ENCODE measurements at regions not wholly inside any gene's neighbourhood (a gene's known extent, or its start where the extent isn't known, plus 50 kb on each side); places are given as distances from the start of the nearest gene placed in this dataset.

DNA sequence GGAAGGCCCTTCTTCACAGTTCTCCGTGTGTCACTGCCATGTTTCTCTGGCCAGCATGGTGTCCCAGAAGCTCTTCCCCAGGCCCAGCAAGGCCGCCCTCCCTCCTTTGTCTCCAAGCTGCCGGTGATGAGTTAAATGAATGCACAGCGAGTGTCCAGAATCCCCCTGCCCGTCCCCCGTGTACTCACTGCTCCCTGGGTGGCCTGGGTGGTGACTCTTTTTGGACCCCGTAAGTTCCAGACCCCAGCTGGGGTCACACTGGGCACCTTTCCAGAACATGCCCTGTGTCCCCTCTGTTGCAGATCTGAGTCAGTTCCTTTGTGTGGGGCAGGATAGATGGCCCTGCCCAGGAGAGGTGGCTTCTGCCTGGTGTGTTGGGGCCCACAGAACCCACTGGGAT, 95.0 kb downstream of the MRPL36 start:
- no peak overlapping the region for H3K27ac ChIP-seq
- no peak for TF ChIP-seq ZFX (IDR thresholded peaks at IDR 0.05)
- TF ChIP-seq, protein P1, sequence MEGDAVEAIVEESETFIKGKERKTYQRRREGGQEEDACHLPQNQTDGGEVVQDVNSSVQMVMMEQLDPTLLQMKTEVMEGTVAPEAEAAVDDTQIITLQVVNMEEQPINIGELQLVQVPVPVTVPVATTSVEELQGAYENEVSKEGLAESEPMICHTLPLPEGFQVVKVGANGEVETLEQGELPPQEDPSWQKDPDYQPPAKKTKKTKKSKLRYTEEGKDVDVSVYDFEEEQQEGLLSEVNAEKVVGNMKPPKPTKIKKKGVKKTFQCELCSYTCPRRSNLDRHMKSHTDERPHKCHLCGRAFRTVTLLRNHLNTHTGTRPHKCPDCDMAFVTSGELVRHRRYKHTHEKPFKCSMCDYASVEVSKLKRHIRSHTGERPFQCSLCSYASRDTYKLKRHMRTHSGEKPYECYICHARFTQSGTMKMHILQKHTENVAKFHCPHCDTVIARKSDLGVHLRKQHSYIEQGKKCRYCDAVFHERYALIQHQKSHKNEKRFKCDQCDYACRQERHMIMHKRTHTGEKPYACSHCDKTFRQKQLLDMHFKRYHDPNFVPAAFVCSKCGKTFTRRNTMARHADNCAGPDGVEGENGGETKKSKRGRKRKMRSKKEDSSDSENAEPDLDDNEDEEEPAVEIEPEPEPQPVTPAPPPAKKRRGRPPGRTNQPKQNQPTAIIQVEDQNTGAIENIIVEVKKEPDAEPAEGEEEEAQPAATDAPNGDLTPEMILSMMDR (conservative IDR thresholded peaks at IDR 0.05): no peak

DNA sequence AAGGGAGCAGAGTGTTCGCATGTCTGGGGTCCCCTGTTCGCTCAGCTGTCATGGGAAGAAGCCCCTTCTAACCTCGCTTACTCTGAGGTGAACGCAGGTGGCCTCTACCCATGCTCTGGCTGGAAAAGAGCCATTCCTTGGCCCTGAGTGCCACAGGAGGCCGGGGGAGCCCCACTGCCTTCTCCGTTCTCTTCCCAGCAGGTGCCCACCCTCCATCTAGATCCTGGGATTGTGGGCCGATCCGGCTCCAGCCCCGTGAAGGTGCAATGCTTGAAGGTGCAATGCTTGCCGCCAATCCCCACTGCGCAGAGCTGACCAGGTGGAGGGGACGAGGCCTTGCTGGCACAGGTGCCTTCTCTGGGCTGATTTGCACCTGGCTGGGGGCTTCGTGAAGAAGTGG, 95.4 kb downstream of the MRPL36 start:
- TF ChIP-seq, protein P1 (conservative IDR thresholded peaks at IDR 0.05): no peak
- TF ChIP-seq ZFX (IDR thresholded peaks at IDR 0.05): no peak
- H3K27ac ChIP-seq: no peak overlapping the region

DNA sequence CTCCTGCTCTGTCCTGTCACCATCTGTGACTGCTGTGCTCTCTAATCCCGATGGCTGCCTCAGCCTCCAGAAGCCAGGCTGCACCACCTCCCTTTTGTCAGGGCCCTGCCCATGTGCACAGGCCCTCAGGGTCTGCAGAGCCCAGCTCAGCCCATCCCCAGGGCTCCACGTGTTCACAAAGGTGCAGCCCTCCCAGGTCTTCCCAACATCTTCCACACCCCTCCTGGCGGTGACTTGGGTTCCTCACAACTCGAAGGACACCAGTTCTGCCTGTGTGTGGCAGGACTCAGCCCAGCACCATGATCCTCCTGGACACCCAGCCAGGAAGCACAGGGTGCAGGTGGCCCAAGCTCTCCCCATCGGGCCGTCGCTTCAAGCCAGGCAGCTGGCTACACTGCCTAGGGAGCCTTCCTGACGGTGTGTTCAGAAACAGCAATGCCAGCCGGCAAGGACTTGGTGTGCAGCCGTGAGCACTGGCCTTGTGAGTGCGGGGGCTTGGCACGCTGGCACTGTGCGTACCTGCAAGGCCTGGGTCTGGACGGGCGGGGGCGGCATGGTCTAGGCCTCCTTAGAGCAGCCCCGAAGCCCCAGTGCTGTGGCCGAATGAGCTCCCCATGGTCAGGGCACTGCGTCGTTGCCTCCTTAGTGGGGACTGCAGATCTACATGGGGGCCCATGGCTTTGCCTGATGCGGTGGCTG, 96.1 kb downstream of the MRPL36 start:
- no peak for TF ChIP-seq ZFX (IDR thresholded peaks at IDR 0.05)
- TF ChIP-seq, protein P1 (conservative IDR thresholded peaks at IDR 0.05): no peak
- no peak overlapping the region for H3K27ac ChIP-seq

DNA sequence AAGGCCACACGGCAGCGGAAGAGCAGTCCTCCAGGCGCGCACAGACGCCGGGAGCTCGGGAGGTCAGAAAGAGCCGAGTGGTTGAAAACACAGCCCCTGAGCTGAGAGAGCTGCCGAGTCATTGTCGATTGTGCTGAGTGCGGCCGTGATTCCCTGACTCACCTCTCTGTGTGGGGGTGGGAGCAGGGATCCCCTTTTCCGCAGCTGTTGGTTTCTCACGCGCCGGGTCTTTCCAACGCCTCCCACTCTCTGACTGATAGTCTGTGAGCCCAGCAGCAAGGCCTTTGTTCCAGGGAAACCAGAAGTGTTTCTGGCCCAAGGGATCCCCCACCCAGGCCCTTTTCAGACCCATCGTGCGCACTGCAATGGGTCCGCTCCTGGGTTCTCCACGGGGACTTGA, 97.3 kb downstream of the MRPL36 start:
- TF ChIP-seq, protein P1 (conservative IDR thresholded peaks at IDR 0.05): no peak
- no peak for TF ChIP-seq ZFX (IDR thresholded peaks at IDR 0.05)
- H3K27ac ChIP-seq: no peak overlapping the region

DNA sequence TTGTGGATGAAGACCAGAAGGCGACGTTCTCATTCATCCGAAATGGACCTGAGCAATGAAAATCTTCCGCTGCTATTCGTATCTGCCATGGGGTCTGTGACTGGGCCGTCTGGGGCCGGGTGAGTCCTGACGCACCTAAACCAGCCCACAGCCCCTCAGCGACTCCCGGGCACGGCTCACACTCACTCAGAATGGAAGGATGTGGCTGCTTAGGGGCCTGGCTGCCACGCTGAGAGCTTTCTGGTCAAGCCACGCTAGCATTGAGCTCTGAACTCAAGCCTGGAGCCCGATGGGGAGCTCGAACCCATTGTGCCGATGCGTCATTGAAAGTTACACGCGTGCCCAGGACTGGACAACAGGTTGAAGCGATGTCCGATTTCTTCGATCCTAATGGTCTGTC, 97.8 kb downstream of the MRPL36 start:
- no peak overlapping the region for H3K27ac ChIP-seq
- TF ChIP-seq ZFX (IDR thresholded peaks at IDR 0.05): no peak
- TF ChIP-seq, protein P1 (conservative IDR thresholded peaks at IDR 0.05): no peak

DNA sequence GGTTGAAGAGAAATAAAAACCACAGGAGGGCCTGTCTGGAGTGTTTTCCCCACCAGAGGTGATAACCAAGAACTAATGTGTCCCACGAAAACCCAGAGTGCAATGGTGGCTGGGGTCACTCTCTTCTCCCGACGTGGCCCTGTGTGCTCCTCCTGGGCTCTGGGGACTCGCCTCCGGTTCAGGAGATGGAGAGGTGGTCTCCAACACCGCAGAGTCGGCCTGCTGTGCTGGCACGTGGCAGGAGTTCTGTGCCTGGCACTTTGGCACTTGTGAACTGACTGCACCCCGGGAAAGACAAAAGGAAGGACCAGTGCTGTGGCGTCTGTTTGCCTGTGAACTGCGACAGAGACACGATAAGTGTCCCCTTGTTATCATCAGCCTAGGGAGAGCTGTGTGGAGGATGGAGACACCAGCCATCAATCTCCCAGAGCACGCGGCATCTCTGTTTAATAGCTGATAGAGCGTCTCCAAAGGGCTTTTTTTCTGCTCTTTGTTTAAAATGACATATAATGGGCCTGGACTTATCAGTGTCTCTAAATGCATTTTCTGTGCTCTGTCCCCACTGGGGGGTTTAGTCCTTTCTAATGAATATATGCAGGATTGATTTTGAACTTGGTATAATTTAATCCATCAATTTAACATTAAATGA, 98.3 kb downstream of the MRPL36 start:
- no peak overlapping the region for H3K27ac ChIP-seq
- TF ChIP-seq ZFX (IDR thresholded peaks at IDR 0.05): no peak
- TF ChIP-seq, protein P1 (conservative IDR thresholded peaks at IDR 0.05): no peak

DNA sequence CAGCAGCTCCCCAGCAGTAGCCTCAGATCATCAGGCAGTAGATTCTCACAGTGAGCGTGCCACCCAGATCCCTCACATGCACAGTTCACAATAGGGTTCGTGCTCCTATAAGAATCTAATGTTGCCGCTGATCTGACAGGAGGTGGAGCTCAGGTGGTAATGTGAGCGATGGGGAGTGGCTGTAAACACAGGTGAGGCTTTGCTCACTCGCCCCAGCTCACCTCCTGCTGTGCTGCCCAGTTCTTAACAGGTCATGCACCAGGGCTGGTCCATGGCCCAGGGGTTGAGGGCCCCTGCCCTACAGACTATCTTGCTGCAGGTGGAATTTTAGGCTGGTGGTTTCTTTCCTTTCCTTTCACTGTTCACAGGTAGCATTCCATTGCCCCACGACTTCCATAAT, 100.2 kb downstream of the MRPL36 start:
- H3K27ac ChIP-seq: no peak overlapping the region
- TF ChIP-seq, protein P1 (conservative IDR thresholded peaks at IDR 0.05): no peak
- no peak for TF ChIP-seq ZFX (IDR thresholded peaks at IDR 0.05)
